CD4-positive, alpha-beta T cell treated with Interferon gamma for 1 hour (primary cell): ENCODE measurements at regions not wholly inside any gene's neighbourhood (a gene's known extent, or its start where the extent isn't known, plus 50 kb on each side); places are given as distances from the start of the nearest gene placed in this dataset.
"Not testable (repeated sequence)": the region's sequence is repeated elsewhere in the genome, so short reads cannot be mapped to it uniquely, and the experiment has no call there.

Source experiments
- DNase-seq: peaks from one replicate; pipeline ENCODE4 v3.0.0-alpha.2; 2020

DNA sequence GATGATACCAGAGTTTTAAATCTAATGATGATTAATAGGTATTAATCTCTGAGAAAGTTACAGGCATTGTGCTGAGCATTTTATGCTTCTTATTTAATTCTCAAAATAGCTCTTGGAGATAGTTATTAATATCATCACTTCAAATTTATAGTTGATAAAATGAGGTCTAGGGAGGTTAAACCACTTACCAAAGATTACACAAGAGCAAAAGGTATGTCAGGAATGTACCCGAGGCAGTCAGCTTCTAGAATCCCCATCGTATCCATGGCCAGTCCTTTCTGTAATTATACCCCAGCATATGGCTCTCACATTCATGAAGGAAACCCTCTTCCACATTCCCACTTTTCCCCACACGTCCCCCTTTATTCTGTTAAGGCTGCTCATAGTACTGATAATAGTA is 421.3 kb downstream of the PYDC2 start:
- DNase-seq = no peak

GRCh38 chr3:191884132-191884531 is 423.2 kb downstream of the PYDC2 start:
- no peak for DNase-seq

GRCh38 chr3:191889106-191889505 is 428.1 kb downstream of the PYDC2 start:
- no peak for DNase-seq

DNA sequence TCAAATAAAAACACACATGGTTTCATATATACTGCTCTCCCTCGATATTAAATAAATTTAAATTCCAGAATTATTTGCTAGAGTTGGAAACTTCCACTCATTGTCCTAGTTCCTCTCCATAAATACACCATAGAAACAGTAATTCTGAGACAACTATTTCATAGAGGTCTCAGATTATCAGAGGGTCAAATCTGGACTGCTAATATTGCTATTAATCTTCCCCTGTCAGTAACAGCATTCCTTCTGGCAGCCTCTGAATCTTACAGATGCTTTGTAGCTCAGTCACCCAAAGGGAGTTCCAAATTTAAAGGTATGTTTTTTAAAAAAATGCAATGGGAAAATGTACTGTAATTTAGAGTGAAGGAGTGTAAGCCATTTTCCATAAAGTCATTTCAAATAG is 428.8 kb downstream of the PYDC2 start:
- no peak for DNase-seq

DNA sequence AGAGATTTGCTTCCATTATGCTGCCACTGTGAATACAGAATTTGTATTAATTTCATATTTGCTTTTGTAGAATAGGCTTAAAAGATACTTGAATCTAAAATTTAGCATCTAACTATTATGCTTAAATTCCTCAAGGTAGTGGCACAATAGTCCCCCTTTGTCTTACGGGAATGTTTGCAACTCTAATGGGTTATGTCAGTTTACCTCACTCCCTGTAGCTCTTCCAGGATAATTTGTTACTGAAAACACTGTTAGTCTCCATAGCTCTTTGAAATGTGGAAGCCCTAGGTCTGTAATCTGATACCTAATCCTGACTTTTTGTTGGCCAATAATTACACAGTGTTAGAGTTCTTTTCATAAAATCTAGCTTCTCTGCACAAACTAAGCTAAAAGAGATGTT is 433.4 kb downstream of the PYDC2 start:
- DNase-seq = no peak

DNA sequence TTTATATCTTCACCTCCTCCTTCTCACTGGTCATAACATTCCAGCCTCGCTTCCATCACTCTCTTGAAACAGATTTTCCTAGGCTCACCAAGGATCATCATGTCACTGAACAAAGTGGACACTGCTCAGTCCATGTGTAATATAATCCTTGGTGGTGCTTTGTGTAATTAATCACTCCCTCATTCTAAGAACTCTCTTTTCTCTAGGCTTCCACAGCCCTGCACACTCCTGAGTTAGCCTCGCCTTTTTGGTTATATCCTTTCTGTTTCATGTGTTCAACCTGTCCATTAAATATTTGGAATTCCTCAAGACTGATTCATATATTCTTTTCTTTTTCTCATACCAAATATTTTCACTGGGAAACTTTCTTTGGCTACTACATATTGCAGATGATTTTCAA is 440.8 kb downstream of the PYDC2 start:
- DNase-seq = no peak

DNA sequence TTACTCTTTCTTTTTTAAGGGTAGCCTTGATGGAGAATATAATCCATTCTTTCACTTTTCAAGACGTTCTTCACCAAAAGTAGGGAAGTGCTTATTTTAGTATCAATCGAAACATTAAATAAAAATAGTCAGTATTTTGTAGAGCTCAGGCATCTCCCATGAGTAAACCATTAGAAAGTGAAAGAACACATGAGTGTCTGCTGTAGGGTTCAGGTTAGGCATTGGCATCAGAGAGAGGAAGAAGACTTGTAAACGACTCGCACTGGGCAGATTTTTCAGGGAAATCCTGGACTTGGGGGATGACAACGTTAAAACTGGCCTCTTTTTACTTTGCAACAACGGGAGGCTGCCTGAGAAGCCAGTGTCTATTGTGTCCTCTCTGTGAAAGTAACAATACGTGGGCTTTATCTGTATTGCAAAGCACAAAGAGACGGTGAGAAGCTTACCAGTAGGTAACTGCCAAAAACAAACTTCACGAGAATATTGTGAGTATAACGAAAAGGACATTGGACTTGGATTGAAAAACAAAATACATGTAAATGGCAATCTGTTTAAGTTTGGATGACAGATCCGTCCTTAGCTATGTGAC is 451.7 kb downstream of the PYDC2 start:
- DNase-seq = no peak

DNA sequence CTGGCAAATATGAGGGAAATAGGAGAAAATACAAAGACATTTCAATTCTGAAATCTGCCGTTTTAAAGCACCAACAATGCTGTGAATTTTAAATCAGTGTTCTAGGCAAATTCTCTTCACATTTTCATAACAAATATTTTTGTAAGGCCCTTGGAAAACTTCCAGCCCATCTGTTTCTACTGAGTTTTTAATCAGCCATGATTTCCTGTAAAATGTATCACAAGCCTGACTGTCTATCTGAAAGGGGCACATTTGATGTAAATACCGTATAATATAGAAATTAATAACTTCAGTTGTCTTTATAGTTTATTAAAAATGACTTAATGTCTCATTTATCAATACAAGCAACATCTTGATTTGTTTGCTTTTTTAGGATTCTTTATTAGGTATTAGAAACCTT is 454.7 kb downstream of the PYDC2 start:
- no peak for DNase-seq

DNA sequence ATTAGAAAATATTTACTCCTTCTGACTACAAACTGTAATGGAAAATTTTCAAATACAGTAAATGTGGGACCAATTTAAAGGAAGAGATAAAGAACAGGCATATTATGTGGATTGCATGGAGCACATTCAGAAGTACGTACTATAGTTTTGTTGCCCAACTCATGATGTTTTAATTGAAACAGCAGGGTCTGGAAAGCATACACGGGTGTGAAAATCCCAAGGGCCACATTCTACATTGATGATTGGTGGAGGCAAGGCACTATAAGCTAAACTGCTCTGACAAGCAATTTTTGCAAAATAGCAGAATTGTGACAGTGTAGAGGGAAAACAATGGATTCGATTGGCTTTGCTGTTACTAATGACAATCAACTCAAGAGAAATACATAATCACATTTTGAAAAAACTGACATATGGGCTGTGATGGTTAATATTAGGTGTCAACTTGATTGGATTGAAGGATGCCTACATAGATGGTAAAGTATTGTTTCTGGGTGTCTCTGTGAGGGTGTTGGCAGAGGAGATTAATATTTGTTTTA is 458.6 kb downstream of the PYDC2 start:
- no peak for DNase-seq

GRCh38 chr3:191922570-191922969 is 461.6 kb downstream of the PYDC2 start:
- DNase-seq = no peak

DNA sequence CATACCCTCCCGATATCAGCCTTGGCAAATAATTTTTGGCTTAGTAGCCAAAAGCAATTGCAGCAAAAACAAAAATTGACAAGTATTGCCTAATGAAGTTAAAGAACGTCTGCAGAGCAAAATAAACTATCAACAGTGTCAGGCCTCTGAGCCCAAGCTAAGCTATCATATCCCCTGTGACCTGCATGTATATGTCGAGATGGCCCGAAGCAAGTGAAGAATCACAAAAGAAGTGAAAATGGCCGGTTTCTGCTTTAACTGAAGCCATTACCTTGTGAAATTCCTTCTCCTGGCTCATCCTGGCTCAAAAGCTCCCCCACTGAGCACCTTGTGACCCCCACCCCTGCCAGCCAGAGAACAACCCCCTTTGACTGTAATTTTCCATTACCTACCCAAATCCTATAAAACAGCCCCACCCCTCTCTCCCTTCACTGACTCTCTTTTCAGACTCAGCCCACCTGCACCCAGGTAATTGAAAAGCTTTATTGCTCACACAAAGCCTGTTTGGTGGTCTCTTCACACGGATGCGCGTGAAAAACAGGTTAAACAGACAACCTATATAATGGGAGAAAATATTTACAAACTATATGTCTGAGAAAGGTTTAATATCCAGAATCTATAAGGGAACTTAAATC is 466.3 kb downstream of the PYDC2 start:
- not testable (repeated sequence) for DNase-seq

DNA sequence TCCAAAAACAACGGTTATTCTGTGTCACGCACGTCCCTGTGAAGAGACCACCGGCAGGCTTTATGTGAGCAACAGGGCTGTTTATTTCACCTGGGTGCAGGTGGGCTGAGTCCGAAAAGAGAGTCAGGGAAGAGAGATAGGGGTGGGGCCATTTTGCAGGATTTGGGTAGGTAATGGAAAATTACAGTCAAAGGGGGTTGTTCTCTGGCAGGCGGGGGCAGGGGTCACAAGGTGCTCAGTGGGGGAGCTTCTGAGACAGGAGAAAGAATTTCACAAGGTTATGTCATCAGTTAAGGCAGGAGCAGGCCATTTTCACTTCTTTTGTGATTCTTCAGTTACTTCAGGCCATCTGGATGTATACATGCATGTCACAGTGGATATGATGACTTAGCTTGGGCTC is 467.0 kb downstream of the PYDC2 start:
- DNase-seq = not testable (repeated sequence)

DNA sequence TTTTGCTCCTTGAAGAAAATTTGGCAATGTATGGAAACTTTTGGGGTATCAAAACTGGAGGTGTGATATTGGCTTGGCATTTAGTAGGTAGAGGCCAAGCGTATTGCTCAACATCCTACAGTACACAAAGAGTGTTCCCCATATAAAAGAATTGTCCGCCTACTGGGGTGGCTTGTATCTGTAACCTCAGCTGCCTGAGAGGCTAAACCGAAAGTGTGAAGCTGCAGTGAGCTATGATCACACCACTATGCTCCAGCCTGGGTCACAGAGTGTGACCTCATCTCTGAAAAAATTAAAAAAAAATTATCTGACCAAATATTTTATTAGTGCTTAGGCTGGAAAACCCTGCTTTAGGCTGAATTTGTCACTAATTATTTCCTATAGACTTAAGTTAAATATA is 483.9 kb downstream of the PYDC2 start:
- no peak for DNase-seq

GRCh38 chr3:191952186-191952585 is 491.2 kb downstream of the PYDC2 start:
- no peak for DNase-seq

DNA sequence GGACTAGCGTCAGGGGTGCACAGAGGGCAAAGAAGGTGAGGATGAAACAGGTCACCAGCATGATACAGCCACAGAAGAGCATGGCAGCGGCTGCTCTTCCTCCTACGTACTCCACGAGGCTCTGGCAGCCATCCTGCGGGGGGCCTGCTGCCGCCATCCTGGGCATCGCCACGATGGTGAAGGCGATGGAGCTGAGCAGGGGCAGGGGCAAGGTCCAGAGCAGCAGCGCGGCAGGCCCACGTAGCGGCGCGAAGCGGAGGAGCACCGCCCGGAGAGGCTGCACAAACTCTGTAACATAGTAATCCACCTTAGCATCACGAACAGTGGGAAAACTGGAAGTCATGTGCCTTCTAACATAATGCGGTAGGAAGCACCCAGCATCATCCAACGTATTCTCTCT is 491.6 kb downstream of the PYDC2 start:
- DNase-seq = no peak

DNA sequence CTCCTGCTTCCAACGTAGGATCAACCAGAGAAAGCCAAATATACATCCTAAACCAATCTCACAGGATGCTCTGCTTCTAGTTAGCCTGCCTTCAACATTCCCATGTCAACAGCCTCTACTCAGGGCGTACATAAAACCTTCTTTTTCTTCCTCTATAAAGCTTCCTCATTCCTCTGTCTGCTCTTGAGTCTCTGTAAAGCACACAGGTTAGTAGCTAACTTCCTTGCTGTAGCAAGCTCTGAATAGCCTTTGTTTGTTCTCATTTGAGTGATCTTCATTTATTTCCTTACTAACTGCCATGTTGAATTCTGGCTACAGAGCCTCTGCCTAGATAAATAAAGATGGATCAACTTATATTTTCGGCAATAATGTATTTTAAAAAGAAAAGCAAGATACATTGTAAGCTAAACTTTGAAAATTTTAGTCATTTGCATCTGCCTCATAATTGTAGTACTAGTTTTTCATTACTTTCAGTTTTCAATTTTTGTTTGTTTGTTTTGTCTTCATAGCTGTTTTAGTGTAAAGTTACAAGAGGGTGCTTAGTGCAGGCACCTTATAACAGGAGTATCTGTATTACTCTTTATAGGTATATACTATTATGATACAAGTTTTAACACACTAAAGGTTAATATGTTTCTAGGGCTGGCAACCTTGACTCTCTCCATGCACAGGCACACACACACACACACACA is 498.2 kb downstream of the PYDC2 start:
- DNase-seq = no peak

- DNase-seq = no peak
These were observed 499.0 kb downstream of the PYDC2 start for GRCh38 chr3:191959876-191960413.

DNA sequence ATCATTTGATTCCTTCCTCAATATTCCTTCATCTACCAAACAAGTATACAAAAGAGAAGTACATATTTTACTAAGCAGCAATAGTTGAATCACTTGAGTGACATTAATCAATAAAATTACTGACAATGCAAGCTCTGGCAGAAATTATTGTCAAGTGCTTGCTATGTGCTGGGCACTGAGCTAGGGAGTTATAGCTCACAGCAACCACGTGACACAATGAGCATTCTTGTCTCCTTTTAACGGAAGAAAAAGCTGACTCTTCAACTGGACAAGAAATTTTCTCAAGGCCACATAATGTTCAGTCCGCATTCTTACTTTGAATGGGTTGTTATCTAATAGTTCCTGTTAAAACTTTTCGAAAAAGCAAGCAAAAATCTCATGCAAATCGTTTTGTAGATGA is 500.1 kb downstream of the PYDC2 start:
- DNase-seq = no peak

GRCh38 chr3:191961529-191961928 is 500.6 kb downstream of the PYDC2 start:
- DNase-seq = no peak

GRCh38 chr3:191962324-191962723 is 501.4 kb downstream of the PYDC2 start:
- DNase-seq = no peak

DNA sequence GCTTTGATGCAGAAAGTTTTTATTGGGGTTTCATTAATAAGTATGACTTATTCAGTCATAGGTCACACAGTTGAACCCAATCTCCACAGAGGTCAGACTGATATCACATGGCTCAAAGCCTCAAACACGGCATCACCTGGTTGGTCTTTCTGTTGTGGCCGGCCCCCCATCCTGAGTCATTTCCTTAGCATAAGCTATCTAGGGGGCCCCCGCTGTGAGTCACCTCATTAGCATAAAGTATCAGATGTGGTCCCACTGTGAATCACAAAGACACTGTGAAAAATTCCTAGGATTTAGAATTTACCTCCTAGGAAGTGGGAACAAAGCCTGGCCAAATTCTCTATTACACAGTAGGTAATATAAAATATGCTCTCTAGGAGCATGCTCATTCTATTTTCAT is 502.2 kb downstream of the PYDC2 start:
- no peak for DNase-seq

DNA sequence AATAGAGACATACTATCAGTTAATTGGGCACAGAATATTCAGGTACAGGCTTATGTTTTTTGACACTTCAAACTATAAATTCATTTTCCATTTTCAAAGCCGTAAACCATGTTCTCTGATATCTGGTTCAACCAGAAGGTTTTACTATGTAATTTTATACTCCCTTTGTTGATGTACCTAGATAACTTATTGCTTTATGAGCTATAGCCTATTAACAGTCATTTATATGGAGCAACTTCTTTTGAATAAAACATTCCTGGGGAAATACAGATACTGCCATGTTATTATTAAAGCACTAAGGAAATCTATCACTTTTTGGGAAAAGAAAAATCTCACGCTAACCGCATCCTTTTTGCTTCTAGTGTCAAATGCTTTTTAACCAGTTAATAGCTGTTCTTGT is 505.6 kb downstream of the PYDC2 start:
- no peak for DNase-seq

- DNase-seq = no peak
These were observed 507.3 kb downstream of the PYDC2 start for GRCh38 chr3:191968299-191968698.
